GM12878 (cell line): ENCODE measurements at regions not wholly inside any gene's neighbourhood (a gene's known extent, or its start where the extent isn't known, plus 50 kb on each side); places are given as distances from the start of the nearest gene placed in this dataset.

Source experiments
- BCLAF1 ChIP-seq: fragments of 450-650 bp; IDR thresholded peaks from 2 replicates; pipeline ENCODE4 v1.6.1; 2017; ENCODE audit warnings: antibody characterized with exemption, mild to moderate bottlenecking, moderate library complexity
- CEBPZ ChIP-seq: fragments of 150-350 bp; IDR thresholded peaks from 2 replicates; pipeline ENCODE4 v1.6.1; 2016; ENCODE audit warnings: low read depth, low read length
- DPF2 ChIP-seq: fragments of 450-650 bp; IDR thresholded peaks from 2 replicates; pipeline ENCODE4 v1.6.1; 2017; ENCODE audit warnings: mild to moderate bottlenecking
- FOXM1 ChIP-seq: IDR thresholded peaks from 2 replicates; pipeline ENCODE4 v1.6.1; 2012; ENCODE audit warnings: low read depth, mild to moderate bottlenecking, inconsistent platforms, low read length, moderate library complexity
- HDAC2 ChIP-seq: fragments of 200-600 bp; sonication (generic); IDR thresholded peaks from 2 replicates; pipeline ENCODE4 v1.6.1; 2017
- JUND ChIP-seq: IDR thresholded peaks from 2 replicates; pipeline ENCODE4 v1.6.1; 2012; ENCODE audit warnings: low read depth, mild to moderate bottlenecking, low read length, improper control_type of control experiment, moderate library complexity
- NR2C1 ChIP-seq: fragments of 450-650 bp; IDR thresholded peaks from 2 replicates; pipeline ENCODE4 v1.6.1; 2017; ENCODE audit warnings: antibody characterized with exemption, mild to moderate bottlenecking, moderate library complexity
- PKNOX1 ChIP-seq: fragments of 450-650 bp; IDR thresholded peaks from 2 replicates; pipeline ENCODE4 v1.6.1; 2016; ENCODE audit warnings: mild to moderate bottlenecking
- PML ChIP-seq: IDR thresholded peaks from 2 replicates; pipeline ENCODE4 v1.6.1; 2012; ENCODE audit warnings: low read length, inconsistent platforms
- TCF3 ChIP-seq: IDR thresholded peaks from 2 replicates; pipeline ENCODE4 v1.6.1; 2012; ENCODE audit warnings: low read depth, mild to moderate bottlenecking, low read length, borderline replicate concordance; ENCODE audit not compliant: insufficient read depth
- ZBTB4 ChIP-seq: fragments of 450-650 bp; formaldehyde crosslinking; IDR thresholded peaks from 2 replicates; pipeline ENCODE4 v1.4.0; 2022; ENCODE audit warnings: mild to moderate bottlenecking, moderate library complexity
- ZBTB40 ChIP-seq: fragments of 450-650 bp; IDR thresholded peaks from 2 replicates; pipeline ENCODE4 v1.6.1; 2016; ENCODE audit warnings: mild to moderate bottlenecking, moderate library complexity, borderline replicate concordance

GRCh38 chr13:86155756-86156155 is 356.5 kb upstream of the SLITRK6 start (continued):
- TF ChIP-seq CEBPZ (no peak), FOXM1 (no peak), ZBTB40 (no peak), HDAC2 (no peak), JUND (no peak), TCF3 (no peak), NR2C1 (no peak), PML (no peak), PKNOX1 (no peak), ZBTB4 (CRISPR knock-in tag) (no peak), DPF2 (no peak), BCLAF1 (no peak)
